ENCODE measurements at regions not wholly inside any gene's neighbourhood (a gene's known extent, or its start where the extent isn't known, plus 50 kb on each side); places are given as distances from the start of the nearest gene placed in this dataset.

DNA sequence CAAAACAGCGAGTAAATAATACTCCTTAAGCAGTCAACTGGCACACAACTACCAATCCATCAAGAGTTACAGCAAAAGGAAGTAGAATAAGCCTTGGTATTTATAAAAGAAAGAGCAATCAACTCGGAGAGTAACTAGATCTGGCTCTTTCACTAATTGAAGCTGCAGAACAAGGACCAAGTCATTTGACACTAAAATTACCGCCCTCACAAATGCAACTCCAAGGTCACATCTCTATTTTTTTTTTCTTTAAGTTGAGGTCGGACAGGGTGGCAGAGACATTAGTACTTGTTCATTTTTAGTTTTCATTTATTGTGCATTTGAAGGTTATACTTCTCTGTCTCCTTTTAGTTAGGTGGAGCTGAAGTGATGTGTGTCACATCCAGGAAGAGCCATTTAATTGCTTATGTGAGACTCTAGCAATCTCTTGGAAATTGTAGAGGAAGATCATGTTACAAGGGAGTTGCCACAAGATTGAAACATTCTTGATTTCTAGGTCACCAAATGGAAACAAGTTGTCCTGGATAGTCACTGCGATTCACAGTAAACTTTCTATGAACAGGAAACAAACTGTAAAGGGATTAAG lies 138.1 kb upstream of the ADAMTS5 start:
- intact Hi-C loops (cut with DNase I; ENCODE audit: low total_unique reads): no loop called here
- no peaks in the 10 kb centered on the region for H3K36me3 ChIP-seq
- TF ChIP-seq CTCF (IDR thresholded peaks at IDR 0.05) (no peak), POLR2A (IDR thresholded peaks at IDR 0.05) (no peak)
- peaks cover 0 to 17% of the 10 kb centered on the region in 2 donors for H3K4me1 ChIP-seq
- H3K9me3 ChIP-seq: no peaks in the 10 kb centered on the region
- no peak for DNase-seq
- H3K27ac ChIP-seq: peak overlapping the region in 1 of 2 donors; percentile 46
- no peaks in the 10 kb centered on the region for H3K27me3 ChIP-seq
- no peak overlapping the region for H3K4me3 ChIP-seq

DNA sequence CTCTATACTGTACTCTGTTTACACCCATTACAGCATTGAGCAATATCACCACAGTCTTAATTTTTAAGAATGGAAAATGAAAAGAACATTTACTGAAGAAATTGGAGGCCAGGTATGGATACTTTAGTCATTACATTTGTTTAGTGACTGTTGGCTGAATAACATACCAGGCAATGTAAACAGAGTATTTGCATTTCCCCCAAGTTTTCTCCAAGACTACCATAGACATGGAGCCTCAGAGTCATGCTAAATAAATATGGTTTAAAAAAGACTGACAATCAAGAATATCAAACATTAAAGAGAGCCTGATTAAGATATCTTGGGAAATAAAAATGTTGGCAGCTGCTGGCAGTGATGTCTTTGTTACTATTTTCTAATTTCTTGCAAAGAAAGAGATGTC lies 136.9 kb upstream of the ADAMTS5 start:
- Histone ChIP-seq H3K27ac (no peak overlapping the region), H3K36me3 (no peaks in the 10 kb centered on the region), H3K9me3 (no peaks in the 10 kb centered on the region), H3K4me3 (no peak overlapping the region), H3K27me3 (no peaks in the 10 kb centered on the region), H3K4me1 (peaks cover 0 to 12% of the 10 kb centered on the region in 2 donors)
- no peak for DNase-seq
- TF ChIP-seq CTCF (IDR thresholded peaks at IDR 0.05) (no peak), POLR2A (IDR thresholded peaks at IDR 0.05) (no peak)
- intact Hi-C loops (cut with DNase I; ENCODE audit: low total_unique reads): no loop called here

GRCh38 chr21:27101523-27101922 lies 134.6 kb upstream of the ADAMTS5 start:
- Histone ChIP-seq H3K27ac (no peak overlapping the region), H3K4me1 (peaks cover 0 to 3% of the 10 kb centered on the region in 2 donors), H3K9me3 (no peaks in the 10 kb centered on the region), H3K27me3 (no peaks in the 10 kb centered on the region), H3K4me3 (no peak overlapping the region), H3K36me3 (no peaks in the 10 kb centered on the region)
- intact Hi-C loops (cut with DNase I; ENCODE audit: low total_unique reads): no loop called here
- no peak for TF ChIP-seq CTCF (IDR thresholded peaks at IDR 0.05)
- no peak for TF ChIP-seq POLR2A (IDR thresholded peaks at IDR 0.05)
- no peak for DNase-seq

DNA sequence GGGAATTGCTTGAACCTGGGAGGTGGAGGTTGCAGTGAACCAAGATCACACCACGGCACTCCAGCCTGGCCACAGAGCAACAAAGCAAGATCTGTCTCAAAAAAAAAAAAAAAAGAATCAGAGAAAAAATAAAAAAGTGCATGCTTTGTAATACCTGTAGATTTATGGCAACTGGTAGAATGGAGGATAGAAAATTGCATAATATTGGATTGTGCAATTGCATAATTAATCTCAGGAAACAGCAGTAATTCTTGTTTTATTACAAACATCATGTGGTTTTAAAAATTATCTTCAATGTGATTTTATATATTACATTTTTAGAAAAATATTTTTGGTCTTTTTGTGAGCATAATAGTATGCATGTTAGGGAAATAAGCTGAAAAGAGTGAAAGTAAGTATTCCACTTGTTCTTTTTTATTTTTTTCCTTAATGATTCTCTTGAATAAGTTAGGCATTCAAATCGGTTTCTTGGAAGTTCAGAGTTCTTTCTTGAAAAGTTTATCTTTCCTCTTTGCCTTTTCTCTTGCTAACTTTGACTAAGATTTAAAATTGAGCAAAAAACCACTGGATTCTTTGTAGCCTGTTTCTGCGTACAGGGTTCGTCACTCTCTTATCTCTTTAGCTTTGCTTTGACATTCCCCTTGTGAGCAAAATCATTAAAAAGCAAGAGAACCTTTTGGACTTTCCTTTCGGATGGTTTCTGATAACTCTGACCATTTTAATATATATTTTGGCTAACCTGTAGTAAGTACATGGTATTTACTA lies 127.5 kb upstream of the ADAMTS5 start:
- H3K4me1 ChIP-seq: no peaks in the 10 kb centered on the region
- H3K27me3 ChIP-seq: no peaks in the 10 kb centered on the region
- H3K27ac ChIP-seq: peak overlapping the region; percentile 70 to 75
- intact Hi-C loops (cut with DNase I; ENCODE audit: low total_unique reads): no loop called here
- no peaks in the 10 kb centered on the region for H3K36me3 ChIP-seq
- no peaks in the 10 kb centered on the region for H3K9me3 ChIP-seq
- no peak for DNase-seq
- peak overlapping the region in 1 of 2 donors; percentile 9 for H3K4me3 ChIP-seq
- no peak for TF ChIP-seq CTCF (IDR thresholded peaks at IDR 0.05)
- TF ChIP-seq POLR2A (IDR thresholded peaks at IDR 0.05): no peak

DNA sequence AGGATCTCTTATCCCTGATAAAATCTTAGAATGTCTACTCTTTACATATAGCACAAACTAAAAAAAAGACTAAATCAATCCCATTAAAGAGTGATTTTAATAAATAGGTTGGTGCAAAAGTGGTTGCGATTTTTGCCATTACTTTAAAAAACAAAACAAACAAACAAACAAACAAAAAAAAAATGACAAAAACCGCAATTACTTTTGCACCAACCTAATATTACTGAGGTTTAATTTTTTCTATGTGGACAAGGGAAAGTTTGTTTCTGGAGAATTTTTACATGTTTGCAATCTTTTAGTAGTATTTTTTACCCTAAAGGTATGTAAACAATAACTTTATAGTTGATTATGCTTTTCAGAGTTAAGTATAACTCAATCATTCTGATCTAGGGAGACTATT lies 119.7 kb upstream of the ADAMTS5 start:
- no peak overlapping the region for H3K27ac ChIP-seq
- no peak for DNase-seq
- TF ChIP-seq POLR2A (IDR thresholded peaks at IDR 0.05) (no peak), CTCF (IDR thresholded peaks at IDR 0.05) (no peak)
- no peaks in the 10 kb centered on the region for H3K27me3 ChIP-seq
- H3K36me3 ChIP-seq: no peaks in the 10 kb centered on the region
- no peaks in the 10 kb centered on the region for H3K4me1 ChIP-seq
- no peak overlapping the region for H3K4me3 ChIP-seq
- no peaks in the 10 kb centered on the region for H3K9me3 ChIP-seq
- intact Hi-C loops (cut with DNase I; ENCODE audit: low total_unique reads): no loop called here

Data from uterus (tissue), 3 donors.